ENCODE measurements at regions not wholly inside any gene's neighbourhood (a gene's known extent, or its start where the extent isn't known, plus 50 kb on each side); places are given as distances from the start of the nearest gene placed in this dataset.

DNA sequence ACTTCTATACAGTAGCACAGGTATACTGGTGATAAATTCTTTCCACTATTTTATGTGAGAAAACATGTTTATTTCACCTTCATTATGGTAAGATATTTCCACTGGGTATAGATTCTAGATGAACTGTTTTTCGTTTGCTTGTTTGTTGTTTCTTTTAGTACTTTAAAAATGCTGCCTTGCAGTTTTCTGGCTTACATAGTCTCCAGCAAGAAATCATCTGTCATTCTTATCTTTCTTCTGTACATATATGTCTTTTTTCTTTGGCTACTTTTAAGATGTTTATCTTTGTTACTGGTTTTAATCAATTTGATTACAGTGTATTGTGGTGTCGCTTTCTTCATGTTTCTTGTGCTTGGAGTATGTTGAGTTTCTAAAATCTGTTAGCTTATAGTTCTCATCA, 333.3 kb upstream of the HTR2A start:
- Histone ChIP-seq H3K27ac (ENCODE audit: extremely low read depth, low read depth, low read length) (no peak overlapping the region), H3K4me1 (ENCODE audit: control insufficient read depth, insufficient read depth, low read length) (no peaks in the 10 kb centered on the region), H3K4me3 (ENCODE audit: low read depth, low read length) (no peak overlapping the region), H3K36me3 (ENCODE audit: control insufficient read depth in 2 of 2, insufficient read depth in 1 of 2, low read length in 2 of 2) (no peaks in the 10 kb centered on the region), H3K9me3 (ENCODE audit: control insufficient read depth, insufficient read depth, low read depth, low read length) (no peaks in the 10 kb centered on the region)
- TF ChIP-seq, protein P1, sequence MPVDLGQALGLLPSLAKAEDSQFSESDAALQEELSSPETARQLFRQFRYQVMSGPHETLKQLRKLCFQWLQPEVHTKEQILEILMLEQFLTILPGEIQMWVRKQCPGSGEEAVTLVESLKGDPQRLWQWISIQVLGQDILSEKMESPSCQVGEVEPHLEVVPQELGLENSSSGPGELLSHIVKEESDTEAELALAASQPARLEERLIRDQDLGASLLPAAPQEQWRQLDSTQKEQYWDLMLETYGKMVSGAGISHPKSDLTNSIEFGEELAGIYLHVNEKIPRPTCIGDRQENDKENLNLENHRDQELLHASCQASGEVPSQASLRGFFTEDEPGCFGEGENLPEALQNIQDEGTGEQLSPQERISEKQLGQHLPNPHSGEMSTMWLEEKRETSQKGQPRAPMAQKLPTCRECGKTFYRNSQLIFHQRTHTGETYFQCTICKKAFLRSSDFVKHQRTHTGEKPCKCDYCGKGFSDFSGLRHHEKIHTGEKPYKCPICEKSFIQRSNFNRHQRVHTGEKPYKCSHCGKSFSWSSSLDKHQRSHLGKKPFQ (tag by site-specific recombination; IDR thresholded peaks at IDR 0.05), result no peak
- no peak for TF ChIP-seq ZNF404 (tag by site-specific recombination; IDR thresholded peaks at IDR 0.05)
- no peak for TF ChIP-seq ZNF169 (tag by site-specific recombination; IDR thresholded peaks at IDR 0.05)
- no peak for TF ChIP-seq ZNF555 (tag by site-specific recombination; conservative IDR thresholded peaks at IDR 0.05)
- TF ChIP-seq ZNF830 (tag by site-specific recombination; IDR thresholded peaks at IDR 0.05; ENCODE audit: low read depth), result no peak
- ChIA-PET CTCF (no interaction called here), POLR2A (no interaction called here)

DNA sequence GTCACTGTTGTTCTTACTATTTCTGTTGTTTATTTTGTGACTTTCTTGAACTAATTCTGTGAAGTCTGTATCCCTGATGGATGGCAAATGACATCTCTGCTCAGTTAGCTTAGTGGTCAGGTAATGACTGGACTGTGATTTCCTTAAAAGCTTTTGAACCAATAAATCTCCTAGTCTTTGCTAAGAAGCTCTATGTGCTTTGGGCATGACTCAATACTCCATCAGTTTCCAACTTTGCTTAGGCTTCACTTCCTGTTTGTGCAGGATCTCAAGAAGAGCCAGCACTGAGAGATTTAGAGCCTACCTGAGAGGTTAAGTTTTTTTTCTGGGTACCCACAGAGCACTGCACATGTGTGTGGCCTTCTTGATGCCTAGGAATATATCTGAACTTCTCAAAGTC, 329.7 kb upstream of the HTR2A start:
- no peaks in the 10 kb centered on the region for H3K36me3 ChIP-seq (ENCODE audit: control insufficient read depth in 2 of 2, insufficient read depth in 1 of 2, low read length in 2 of 2)
- H3K9me3 ChIP-seq (ENCODE audit: control insufficient read depth, insufficient read depth, low read depth, low read length), result no peaks in the 10 kb centered on the region
- no peak overlapping the region for H3K27ac ChIP-seq (ENCODE audit: extremely low read depth, low read depth, low read length)
- ChIA-PET POLR2A (no interaction called here), CTCF (no interaction called here)
- no peak overlapping the region for H3K4me3 ChIP-seq (ENCODE audit: low read depth, low read length)
- H3K4me1 ChIP-seq (ENCODE audit: control insufficient read depth, insufficient read depth, low read length), result no peaks in the 10 kb centered on the region
- TF ChIP-seq, protein P2, sequence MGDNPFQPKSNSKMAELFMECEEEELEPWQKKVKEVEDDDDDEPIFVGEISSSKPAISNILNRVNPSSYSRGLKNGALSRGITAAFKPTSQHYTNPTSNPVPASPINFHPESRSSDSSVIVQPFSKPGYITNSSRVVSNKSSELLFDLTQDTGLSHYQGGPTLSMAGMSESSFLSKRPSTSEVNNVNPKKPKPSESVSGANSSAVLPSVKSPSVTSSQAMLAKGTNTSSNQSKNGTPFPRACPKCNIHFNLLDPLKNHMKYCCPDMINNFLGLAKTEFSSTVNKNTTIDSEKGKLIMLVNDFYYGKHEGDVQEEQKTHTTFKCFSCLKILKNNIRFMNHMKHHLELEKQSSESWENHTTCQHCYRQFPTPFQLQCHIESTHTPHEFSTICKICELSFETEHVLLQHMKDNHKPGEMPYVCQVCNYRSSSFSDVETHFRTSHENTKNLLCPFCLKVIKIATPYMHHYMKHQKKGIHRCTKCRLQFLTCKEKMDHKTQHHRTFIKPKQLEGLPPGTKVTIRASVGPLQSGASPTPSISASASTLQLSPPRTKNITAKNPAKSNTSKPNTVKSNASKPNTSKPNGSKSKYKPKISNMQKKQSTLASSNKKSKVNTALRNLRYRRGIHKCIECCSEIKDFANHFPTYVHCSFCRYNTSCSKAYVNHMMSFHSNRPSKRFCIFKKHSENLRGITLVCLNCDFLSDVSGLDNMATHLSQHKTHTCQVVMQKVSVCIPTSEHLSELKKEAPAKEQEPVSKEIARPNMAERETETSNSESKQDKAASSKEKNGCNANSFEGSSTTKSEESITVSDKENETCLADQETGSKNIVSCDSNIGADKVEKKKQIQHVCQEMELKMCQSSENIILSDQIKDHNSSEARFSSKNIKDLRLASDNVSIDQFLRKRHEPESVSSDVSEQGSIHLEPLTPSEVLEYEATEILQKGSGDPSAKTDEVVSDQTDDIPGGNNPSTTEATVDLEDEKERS (tag by site-specific recombination; IDR thresholded peaks at IDR 0.05), result no peak
- TF ChIP-seq ZNF792 (tag by site-specific recombination; IDR thresholded peaks at IDR 0.05), result no peak
- no peak for TF ChIP-seq GLI4 (tag by site-specific recombination; IDR thresholded peaks at IDR 0.05)
- no peak for TF ChIP-seq ZBTB48 (tag by site-specific recombination; IDR thresholded peaks at IDR 0.05)
- no peak for TF ChIP-seq ZNF114 (tag by site-specific recombination; IDR thresholded peaks at IDR 0.05)
- no peak for TF ChIP-seq ZNF426 (tag by site-specific recombination; IDR thresholded peaks at IDR 0.05)
- no peak for TF ChIP-seq KLF8 (tag by site-specific recombination; IDR thresholded peaks at IDR 0.05)
- no peak for TF ChIP-seq ZNF561 (tag by site-specific recombination; IDR thresholded peaks at IDR 0.05; ENCODE audit: borderline replicate concordance)
- TF ChIP-seq ZNF623 (tag by site-specific recombination; IDR thresholded peaks at IDR 0.05), result no peak
- no peak for TF ChIP-seq ZNF514 (tag by site-specific recombination; IDR thresholded peaks at IDR 0.05)
- TF ChIP-seq ZNF600 (tag by site-specific recombination; IDR thresholded peaks at IDR 0.05), result no peak
- no peak for TF ChIP-seq ZNF843 (tag by site-specific recombination; IDR thresholded peaks at IDR 0.05)
- no peak for TF ChIP-seq YY2 (tag by site-specific recombination; IDR thresholded peaks at IDR 0.05)
- TF ChIP-seq TCF7L2 (IDR thresholded peaks at IDR 0.05; ENCODE audit: borderline replicate concordance, low read depth, low read length), result no peak
- TF ChIP-seq ZNF2 (tag by site-specific recombination; IDR thresholded peaks at IDR 0.05), result no peak
